Lower lobe of right lung (tissue), 2 donors: ENCODE measurements at regions not wholly inside any gene's neighbourhood (a gene's known extent, or its start where the extent isn't known, plus 50 kb on each side); places are given as distances from the start of the nearest gene placed in this dataset.
"Not testable (repeated sequence)": the region's sequence is repeated elsewhere in the genome, so short reads cannot be mapped to it uniquely, and the experiment has no call there.

ENCODE experiments used
- ATAC-seq, 2 donors: fragments of 200-7000 bp; cut with Tn5 transposase; one replicate each; pipeline ENCODE4 v1.9.1; 2020 to 2022; ENCODE audit warnings: mild to moderate bottlenecking in 2 of 2, moderate library complexity in 2 of 2
- DNase-seq: peaks from one replicate; pipeline ENCODE4 v3.0.0-alpha.2; 2020
- H3K27ac ChIP-seq: fragments of 200-600 bp; one replicate; pipeline ENCODE4 v1.8.0; 2022
- H3K27me3 ChIP-seq: fragments of 200-600 bp; one replicate; pipeline ENCODE4 v1.8.0; 2022; ENCODE audit warnings: low read depth
- H3K36me3 ChIP-seq: fragments of 200-600 bp; one replicate; pipeline ENCODE4 v1.8.0; 2022; ENCODE audit warnings: mild to moderate bottlenecking
- H3K4me1 ChIP-seq: fragments of 200-600 bp; one replicate; pipeline ENCODE4 v1.8.0; 2022
- H3K4me3 ChIP-seq: fragments of 200-600 bp; one replicate; pipeline ENCODE4 v1.8.0; 2022; ENCODE audit warnings: mild to moderate bottlenecking
- H3K9me3 ChIP-seq: fragments of 200-600 bp; one replicate; pipeline ENCODE4 v1.8.0; 2022
- intact Hi-C: fragments of 100-400 bp; cut with DNase I; formaldehyde crosslinking; loops from one replicate; pipeline ENCODE4 v1.11.0; 2022
- TF ChIP-seq, protein P1 (sequence below): fragments of 200-600 bp; IDR thresholded peaks from one replicate; pipeline ENCODE4 v1.8.0; 2022; ENCODE audit warnings: antibody characterized with exemption, mild to moderate bottlenecking
- donor health status: DM: no; HTN: yes; CAD: no; lungs with severe emphysema.

DNA sequence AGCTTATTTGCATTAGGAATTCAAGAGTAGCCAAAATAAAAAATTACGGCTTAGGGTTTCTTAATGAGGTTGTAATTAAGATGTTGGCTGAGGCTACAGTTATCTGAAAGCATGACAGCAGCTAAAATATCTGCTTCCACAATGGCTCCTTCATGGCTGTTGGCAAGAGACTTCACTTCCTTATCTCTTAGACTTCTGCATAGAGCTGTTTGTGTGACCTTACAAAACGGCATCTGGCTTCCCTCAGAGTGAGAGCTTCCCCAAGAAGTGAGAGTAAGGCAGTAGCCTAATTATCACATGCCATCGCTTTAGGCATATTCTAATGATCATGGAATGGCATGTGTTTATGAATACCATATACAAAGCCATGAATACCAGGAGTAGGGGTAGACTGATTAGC is 57.6 kb downstream of the CCDC59 start:
- no peak overlapping the region for H3K27ac ChIP-seq
- H3K36me3 ChIP-seq, result no peaks in the 10 kb centered on the region
- no peaks in the 10 kb centered on the region for H3K9me3 ChIP-seq
- DNase-seq (no peak), ATAC-seq (no peak)
- H3K27me3 ChIP-seq, result no peaks in the 10 kb centered on the region
- TF ChIP-seq, protein P1, sequence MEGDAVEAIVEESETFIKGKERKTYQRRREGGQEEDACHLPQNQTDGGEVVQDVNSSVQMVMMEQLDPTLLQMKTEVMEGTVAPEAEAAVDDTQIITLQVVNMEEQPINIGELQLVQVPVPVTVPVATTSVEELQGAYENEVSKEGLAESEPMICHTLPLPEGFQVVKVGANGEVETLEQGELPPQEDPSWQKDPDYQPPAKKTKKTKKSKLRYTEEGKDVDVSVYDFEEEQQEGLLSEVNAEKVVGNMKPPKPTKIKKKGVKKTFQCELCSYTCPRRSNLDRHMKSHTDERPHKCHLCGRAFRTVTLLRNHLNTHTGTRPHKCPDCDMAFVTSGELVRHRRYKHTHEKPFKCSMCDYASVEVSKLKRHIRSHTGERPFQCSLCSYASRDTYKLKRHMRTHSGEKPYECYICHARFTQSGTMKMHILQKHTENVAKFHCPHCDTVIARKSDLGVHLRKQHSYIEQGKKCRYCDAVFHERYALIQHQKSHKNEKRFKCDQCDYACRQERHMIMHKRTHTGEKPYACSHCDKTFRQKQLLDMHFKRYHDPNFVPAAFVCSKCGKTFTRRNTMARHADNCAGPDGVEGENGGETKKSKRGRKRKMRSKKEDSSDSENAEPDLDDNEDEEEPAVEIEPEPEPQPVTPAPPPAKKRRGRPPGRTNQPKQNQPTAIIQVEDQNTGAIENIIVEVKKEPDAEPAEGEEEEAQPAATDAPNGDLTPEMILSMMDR, result no peak
- intact Hi-C loops, result no loop called here
- H3K4me3 ChIP-seq, result no peak overlapping the region
- no peaks in the 10 kb centered on the region for H3K4me1 ChIP-seq

DNA sequence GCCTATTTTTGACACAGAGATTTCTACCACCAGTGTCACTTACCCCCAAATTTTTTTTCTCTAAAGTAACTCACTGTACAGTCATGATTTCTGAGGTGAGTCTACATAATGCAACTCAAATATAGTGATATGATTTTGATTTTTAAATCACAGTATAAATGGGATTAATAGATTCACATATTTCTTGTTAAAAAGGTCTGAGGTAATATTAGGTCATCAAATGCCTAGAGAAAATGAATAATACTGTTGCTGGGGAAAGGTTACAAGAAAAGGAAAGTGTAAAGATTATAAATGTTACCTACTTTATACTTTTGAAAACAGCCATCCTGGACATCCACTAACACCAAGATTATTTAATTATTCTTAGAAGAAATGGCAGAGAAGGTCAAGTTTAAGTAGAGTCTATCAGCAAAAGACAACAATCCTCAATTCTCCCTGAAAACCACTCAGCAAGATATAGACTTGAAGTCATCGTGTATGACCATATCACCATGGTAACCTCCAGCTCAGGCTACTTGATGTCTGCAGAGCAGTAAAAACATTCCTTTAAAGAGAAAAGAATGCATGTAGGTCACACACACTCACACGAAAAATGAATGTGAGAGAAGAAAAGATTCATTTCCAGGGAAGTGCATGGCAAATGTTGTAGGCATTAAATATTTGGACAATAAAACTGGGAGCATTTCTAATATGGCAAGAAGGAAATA is 58.7 kb downstream of the CCDC59 start:
- H3K27me3 ChIP-seq, result no peaks in the 10 kb centered on the region
- H3K4me3 ChIP-seq, result no peak overlapping the region
- no peak overlapping the region for H3K27ac ChIP-seq
- H3K4me1 ChIP-seq, result no peaks in the 10 kb centered on the region
- DNase-seq (no peak), ATAC-seq (no peak)
- no peaks in the 10 kb centered on the region for H3K36me3 ChIP-seq
- intact Hi-C loops, result no loop called here
- TF ChIP-seq, protein P1, result no peak
- H3K9me3 ChIP-seq, result no peaks in the 10 kb centered on the region

DNA sequence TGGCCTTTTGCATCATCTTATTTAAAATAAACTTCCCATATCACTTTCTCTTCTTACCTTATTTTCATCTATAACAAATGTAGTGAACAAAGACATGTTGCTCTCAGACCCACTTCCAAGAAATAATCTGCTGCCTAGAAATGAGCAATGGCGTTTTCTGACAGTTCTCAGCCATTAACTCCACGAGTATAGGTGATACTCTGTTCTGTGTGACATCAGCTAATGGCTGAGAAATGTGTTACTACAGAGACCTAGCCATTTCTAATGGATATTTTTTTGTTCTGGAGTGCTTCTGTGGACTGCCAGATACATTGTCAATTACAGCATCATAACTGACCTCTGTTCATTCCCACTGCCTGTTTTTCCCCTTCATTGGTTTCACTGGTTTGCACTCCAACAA is 67.8 kb downstream of the CCDC59 start:
- DNase-seq, result no peak
- TF ChIP-seq, protein P1, result no peak

DNA sequence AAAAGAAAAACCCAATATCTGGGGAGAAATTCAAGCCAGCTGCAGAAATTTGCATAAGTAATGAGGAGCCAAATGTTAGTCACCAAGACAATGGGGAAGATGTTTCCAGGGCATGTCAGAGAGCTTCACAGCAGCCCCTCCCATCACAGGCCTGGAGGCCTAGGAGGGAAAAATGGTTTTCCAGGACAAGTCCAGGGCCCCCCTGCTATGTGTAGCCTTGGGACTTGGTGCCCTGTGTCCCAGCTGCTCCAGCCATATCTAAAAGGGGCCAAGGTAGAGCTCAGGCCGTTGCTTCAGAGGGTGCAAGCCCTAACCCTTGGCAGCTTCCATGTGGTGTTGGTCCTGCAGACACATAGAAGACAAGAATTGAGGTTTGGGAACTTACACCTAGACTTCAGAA is 76.9 kb downstream of the CCDC59 start:
- H3K4me3 ChIP-seq, DNase-seq, H3K27me3 ChIP-seq, H3K36me3 ChIP-seq, ATAC-seq, H3K27ac ChIP-seq, H3K9me3 ChIP-seq, intact Hi-C loops, H3K4me1 ChIP-seq: not testable (repeated sequence)

More for the DNA sequence above, 67.8 kb downstream of the CCDC59 start:
- no peak for ATAC-seq
- Histone ChIP-seq H3K27ac (no peak overlapping the region), H3K36me3 (no peaks in the 10 kb centered on the region), H3K27me3 (no peaks in the 10 kb centered on the region), H3K4me1 (no peaks in the 10 kb centered on the region), H3K9me3 (no peaks in the 10 kb centered on the region), H3K4me3 (no peak overlapping the region)
- intact Hi-C loops, result no loop called here

DNA sequence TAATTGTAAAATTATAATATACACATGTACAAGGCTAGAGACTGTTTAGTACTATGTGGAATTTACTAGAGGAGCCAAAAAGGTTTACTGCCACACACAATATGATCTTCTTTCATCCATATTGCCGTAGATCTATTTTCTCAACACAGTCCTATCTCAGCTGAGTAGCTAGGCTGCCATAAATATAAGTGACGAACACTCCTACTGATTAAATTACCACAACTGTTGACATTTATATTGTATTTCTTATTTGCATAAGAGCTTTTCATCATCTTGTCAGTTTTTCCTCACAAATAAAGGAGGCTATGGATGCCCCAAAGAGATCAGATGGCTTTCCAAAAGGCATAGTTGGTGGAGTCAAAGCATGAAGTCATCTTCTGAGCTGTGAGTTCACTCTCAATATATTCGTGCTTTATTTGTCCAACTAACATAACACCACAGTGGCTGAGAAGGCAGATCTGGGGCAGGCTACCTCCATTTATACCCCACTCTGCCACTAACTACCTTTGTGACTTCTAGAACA is 78.6 kb downstream of the CCDC59 start:
- no peak overlapping the region for H3K27ac ChIP-seq
- TF ChIP-seq, protein P1, result no peak
- no peaks in the 10 kb centered on the region for H3K9me3 ChIP-seq
- ATAC-seq, result no peak
- no peaks in the 10 kb centered on the region for H3K27me3 ChIP-seq
- no peak overlapping the region for H3K4me3 ChIP-seq
- H3K36me3 ChIP-seq, result no peaks in the 10 kb centered on the region
- H3K4me1 ChIP-seq, result no peaks in the 10 kb centered on the region
- DNase-seq, result no peak
- intact Hi-C loops, result no loop called here

DNA sequence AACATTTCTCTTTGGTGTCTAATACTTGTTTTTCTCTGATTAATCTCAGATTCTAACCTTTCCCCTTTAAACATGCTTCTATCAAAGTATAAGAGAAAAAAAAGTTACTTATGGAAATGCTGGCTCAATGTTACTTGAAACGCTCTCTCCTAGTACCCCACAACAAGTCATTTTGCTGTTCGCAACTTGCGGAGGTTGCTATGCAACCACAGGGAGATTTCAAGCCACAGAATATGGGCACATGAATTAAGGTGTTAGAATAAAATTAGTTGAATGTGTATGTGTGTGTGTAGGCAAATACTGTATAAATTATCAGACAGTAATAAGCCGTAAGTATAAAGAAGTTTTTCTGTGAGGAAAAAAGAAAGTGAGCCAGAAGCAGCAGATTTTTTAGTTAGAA is 80.6 kb downstream of the CCDC59 start:
- Histone ChIP-seq H3K27ac (no peak overlapping the region), H3K4me1 (no peaks in the 10 kb centered on the region), H3K27me3 (no peaks in the 10 kb centered on the region), H3K36me3 (no peaks in the 10 kb centered on the region), H3K4me3 (no peak overlapping the region), H3K9me3 (no peaks in the 10 kb centered on the region)
- TF ChIP-seq, protein P1, result no peak
- intact Hi-C loops, result no loop called here
- no peak for DNase-seq
- no peak for ATAC-seq
